Kidney glomerular epithelial cell (primary cell): ENCODE measurements at regions not wholly inside any gene's neighbourhood (a gene's known extent, or its start where the extent isn't known, plus 50 kb on each side); places are given as distances from the start of the nearest gene placed in this dataset.
A peak's percentile ranks its signal among the peaks of the same experiment; 100 is the strongest.
"Not testable (repeated sequence)": the region's sequence is repeated elsewhere in the genome, so short reads cannot be mapped to it uniquely, and the experiment has no call there.

Source experiments
- DNase-seq: peaks from one replicate; lab custom pipeline; 2025; lab: John Stamatoyannopoulos, UW

DNA sequence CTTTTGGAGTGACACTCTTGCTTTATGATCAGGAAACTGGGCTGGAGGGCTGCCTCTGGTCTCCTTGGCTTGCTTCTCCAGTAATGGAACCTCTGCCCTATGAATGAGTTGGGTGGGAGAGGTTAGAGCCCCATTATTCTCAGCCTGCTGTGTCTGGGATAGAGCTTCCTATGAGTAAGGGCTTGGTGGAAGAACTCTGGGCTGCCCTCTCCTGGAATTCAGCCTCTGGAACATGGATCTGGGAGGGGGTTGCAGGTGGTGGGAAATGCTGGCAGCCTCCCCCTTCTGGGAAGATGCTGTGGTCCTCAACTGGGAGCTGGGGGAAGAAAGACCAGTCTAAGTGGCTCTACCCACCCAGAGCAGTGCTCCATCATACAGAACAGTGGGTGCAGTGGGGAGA lies 81.8 kb upstream of the SYN3 start:
- no peak for DNase-seq

DNA sequence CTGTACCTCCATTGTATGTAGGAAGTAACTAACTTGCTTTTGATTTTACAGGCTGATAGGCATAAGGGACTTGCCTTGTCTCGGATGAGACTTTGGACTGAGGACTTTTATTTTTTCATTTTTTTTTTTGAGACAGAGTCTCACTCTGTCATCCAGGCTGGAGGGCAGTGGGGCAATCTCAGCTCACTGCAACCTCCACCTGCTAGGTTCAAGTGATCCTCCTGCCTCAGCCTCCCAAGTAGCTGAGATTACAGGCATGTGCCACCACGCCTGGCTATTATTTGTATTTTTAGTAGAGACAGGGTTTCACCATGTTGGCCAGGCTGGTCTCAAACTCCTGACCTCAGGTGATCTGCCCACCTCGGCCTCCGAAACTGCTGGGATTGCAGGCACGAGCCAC lies 80.2 kb upstream of the SYN3 start:
- not testable (repeated sequence) for DNase-seq

DNA sequence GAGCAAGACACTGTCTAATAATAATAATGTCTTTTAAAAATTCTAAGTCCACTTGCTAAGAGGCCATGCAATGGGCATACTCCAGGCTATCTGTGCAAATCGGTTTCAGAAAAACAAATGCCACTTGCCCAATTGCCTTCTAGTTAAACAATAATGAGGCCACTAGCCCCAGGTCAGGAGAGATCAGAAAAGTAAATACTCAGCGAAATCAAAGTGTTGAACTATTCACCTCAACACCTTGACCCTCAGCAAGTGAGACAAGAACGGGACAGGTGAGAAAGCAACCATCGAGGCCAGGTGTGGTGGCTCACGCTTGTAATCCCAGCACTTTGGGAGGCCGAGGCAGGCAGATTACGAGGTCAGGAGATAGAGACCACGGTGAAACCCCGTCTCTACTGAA lies 72.3 kb upstream of the SYN3 start:
- DNase-seq, result no peak

GRCh38 chr22:33129621-33130020 lies 71.4 kb upstream of the SYN3 start:
- no peak for DNase-seq

- no peak for DNase-seq
Observed at GRCh38 chr22:33126881-33127280, 68.7 kb upstream of the SYN3 start.

DNA sequence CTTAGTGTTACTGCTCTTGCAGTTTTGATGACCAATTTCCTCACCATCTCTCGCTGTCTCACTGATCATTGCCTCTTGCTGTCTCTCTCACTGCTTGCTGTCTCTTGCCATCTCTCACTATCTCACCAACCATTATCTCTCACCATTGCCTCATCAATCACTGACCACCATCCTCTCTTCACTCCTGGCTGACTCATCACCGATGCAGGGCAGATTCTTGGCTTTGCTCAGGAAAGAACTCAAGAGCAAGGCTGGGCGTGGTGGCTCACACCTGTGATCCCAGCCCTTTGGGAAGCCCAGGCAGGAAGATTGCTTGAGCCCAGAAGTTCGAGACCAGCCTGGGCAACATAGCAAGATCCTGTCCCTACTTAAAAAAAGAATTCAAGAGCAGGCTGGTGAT lies 66.3 kb upstream of the SYN3 start:
- no peak for DNase-seq

- DNase-seq, result not testable (repeated sequence)
Observed at GRCh38 chr22:33122439-33122838, 64.3 kb upstream of the SYN3 start.

DNA sequence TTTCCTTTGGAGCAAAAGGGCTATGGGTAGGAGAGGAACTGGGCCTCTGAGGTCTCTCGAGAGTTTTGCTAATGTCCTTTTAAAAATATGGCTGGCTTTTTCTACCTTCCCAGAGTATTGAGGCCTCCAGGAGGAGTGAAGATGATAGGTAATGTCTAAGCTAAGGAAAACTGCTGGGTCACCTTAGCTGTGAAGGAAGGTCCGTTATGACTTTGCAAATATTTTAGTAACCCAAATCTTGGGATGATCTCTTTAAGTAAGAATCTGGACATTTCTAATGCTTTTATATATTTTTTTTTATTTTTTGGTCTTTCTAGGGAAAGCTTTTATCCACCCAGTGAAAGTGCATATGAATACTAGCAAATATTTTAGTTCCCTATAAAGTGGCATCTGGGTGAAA lies 60.9 kb upstream of the SYN3 start:
- DNase-seq, result no peak

DNA sequence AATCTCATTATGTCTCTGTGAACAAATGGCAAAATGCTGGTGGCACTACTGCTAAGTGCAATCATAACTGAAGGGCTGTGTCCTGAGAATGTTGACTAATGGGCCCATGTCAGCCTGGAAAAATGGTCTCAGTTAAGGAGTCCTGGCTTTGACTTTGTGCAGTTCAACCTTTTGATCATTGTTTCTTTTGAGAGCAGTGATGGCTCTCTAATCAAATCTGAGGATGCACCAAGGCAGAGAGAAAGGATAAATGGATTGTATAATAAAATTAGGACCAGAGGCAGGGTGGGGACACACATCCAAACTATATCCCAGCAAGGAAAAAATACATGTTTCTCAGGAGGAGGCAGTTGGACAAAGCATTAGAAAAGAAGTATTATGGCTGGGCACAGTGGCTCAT lies 59.6 kb upstream of the SYN3 start:
- DNase-seq, result no peak

- peak; percentile 12 for DNase-seq
Observed at GRCh38 chr22:33116841-33117547, 58.8 kb upstream of the SYN3 start.

GRCh38 chr22:33114565-33114964 lies 56.4 kb upstream of the SYN3 start:
- DNase-seq, result no peak

- DNase-seq, result no peak
Observed at GRCh38 chr22:33112580-33112979, 54.4 kb upstream of the SYN3 start.

DNA sequence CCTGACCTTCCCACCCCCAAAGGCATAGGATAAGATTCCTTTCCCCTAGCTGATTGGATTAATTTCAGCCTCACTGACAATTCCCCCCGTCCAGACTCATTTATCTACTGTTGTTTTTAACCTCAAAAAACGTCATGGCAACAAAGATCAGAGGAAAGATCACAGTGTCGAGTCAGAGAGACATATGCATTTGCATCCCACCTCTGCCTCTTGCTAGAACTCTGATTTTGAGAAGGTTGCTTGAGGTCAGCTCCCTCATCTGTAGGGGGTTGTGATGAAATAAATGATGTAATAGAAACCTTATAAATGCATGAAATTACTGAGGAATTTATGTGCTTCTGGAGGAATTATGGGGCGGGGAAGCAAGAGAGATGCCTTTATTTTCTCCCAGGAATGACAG lies 53.3 kb upstream of the SYN3 start:
- DNase-seq, result no peak

DNA sequence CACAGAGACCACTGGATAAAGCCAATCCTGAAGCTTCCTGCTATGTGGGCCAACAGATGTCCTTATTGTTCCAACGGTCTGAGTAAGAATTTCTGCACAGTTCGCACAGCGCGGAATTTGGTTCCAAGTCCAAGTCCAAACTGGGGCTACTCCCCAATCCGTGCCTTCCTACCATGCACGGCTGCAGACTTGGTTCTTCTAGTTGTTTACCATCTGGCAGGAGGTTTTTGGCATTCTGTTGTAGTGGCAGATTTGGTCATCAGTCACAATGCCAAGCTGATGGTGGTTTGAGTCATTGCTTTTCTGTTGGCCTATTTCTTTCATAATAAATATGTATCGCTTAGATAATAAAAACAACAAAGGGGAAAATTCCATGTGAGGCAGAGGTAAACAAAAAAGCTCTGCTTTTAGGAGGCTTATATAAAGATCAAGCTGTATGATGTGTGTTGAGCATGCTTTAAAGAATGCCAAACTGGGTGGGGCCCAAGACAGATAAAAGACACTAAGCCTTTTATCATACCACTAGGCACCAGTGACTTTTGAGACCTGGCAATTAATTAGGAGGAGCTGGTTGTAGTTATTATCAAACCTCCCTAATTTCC lies 52.5 kb upstream of the SYN3 start:
- DNase-seq, result no peak

GRCh38 chr22:33109514-33110430 lies 51.6 kb upstream of the SYN3 start:
- DNase-seq, result no peak

DNA sequence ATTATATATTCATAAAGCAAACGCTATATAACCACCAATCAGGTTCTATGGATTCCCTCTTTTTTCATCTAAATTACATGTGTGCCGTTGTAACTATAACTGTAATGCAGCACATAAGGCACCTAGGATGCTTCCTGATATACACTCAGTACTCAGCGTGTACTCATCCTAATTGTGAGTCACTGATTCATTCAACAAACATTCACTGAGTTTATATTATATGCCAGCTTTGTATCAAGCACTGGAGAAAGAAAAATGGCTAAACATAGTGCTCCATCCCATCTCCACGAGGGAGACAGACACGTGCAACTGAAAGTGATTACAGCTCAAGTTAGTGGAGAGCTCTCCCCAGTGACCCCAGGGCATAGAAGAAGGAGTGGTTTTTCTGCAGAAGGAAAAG lies 49.9 kb upstream of the SYN3 start:
- DNase-seq, result no peak
